ENCODE measurements at regions not wholly inside any gene's neighbourhood (a gene's known extent, or its start where the extent isn't known, plus 50 kb on each side); places are given as distances from the start of the nearest gene placed in this dataset.
"Not testable (repeated sequence)": the region's sequence is repeated elsewhere in the genome, so short reads cannot be mapped to it uniquely, and the experiment has no call there.

- no peak for DNase-seq
- no peak for ATAC-seq
- peaks cover 0 to 8% (median 0%) of the 10 kb centered on the region in 11 donors for H3K9me3 ChIP-seq
- H3K4me1 ChIP-seq: no peaks in the 10 kb centered on the region
- H3K4me3 ChIP-seq: no peak overlapping the region
- H3K27me3 ChIP-seq: no peaks in the 10 kb centered on the region
- TF ChIP-seq CTCF (IDR thresholded peaks at IDR 0.05): no peak
- no peak overlapping the region for H3K27ac ChIP-seq
- no peaks in the 10 kb centered on the region for H3K36me3 ChIP-seq
- intact Hi-C loops (cut with DNase I): no loop called here
Observed at GRCh38 chr2:77578354-77578753, 56.2 kb upstream of the LRRTM4 start.

GRCh38 chr2:77579076-77579769 is 57.0 kb upstream of the LRRTM4 start:
- Histone ChIP-seq H3K36me3 (no peaks in the 10 kb centered on the region), H3K27me3 (no peaks in the 10 kb centered on the region), H3K9me3 (peaks cover 0 to 11% (median 0%) of the 10 kb centered on the region in 11 donors), H3K27ac (no peak overlapping the region), H3K4me1 (no peaks in the 10 kb centered on the region), H3K4me3 (no peak overlapping the region)
- DNase-seq: no peak
- 66 to 78% methylated on average over 3 of the region's 3 CpGs for WGBS, 2 donors
- intact Hi-C loops (cut with DNase I): no loop called here
- ATAC-seq: no peak
- TF ChIP-seq CTCF (IDR thresholded peaks at IDR 0.05): no peak

- H3K27ac ChIP-seq: no peak overlapping the region
- WGBS, 2 donors: 82 to 91% methylated on average over 3 of the region's 3 CpGs
- TF ChIP-seq CTCF (IDR thresholded peaks at IDR 0.05): no peak
- no peaks in the 10 kb centered on the region for H3K36me3 ChIP-seq
- H3K27me3 ChIP-seq: no peaks in the 10 kb centered on the region
- ATAC-seq (no peak), DNase-seq (no peak)
- peaks cover 0 to 15% (median 0%) of the 10 kb centered on the region in 11 donors for H3K9me3 ChIP-seq
- H3K4me1 ChIP-seq: no peaks in the 10 kb centered on the region
- H3K4me3 ChIP-seq: no peak overlapping the region
- intact Hi-C loops (cut with DNase I): no loop called here
Observed at GRCh38 chr2:77588438-77588837, 66.3 kb upstream of the LRRTM4 start.

- no peak overlapping the region for H3K4me3 ChIP-seq
- no peaks in the 10 kb centered on the region for H3K36me3 ChIP-seq
- intact Hi-C loops (cut with DNase I): no loop called here
- ATAC-seq (no peak), DNase-seq (no peak)
- H3K27ac ChIP-seq: no peak overlapping the region
- 95 to 97% methylated on average over 27 to 29 of the region's 29 CpGs for WGBS, 2 donors
- TF ChIP-seq CTCF (IDR thresholded peaks at IDR 0.05): no peak
- H3K27me3 ChIP-seq: no peaks in the 10 kb centered on the region
- peaks cover 0 to 11% (median 0%) of the 10 kb centered on the region in 11 donors for H3K9me3 ChIP-seq
- H3K4me1 ChIP-seq: no peaks in the 10 kb centered on the region
Observed at GRCh38 chr2:77590298-77590917, 68.2 kb upstream of the LRRTM4 start.

GRCh38 chr2:77592955-77593354 is 70.8 kb upstream of the LRRTM4 start:
- H3K27ac ChIP-seq; H3K4me3 ChIP-seq; H3K36me3 ChIP-seq; H3K27me3 ChIP-seq; ATAC-seq; H3K4me1 ChIP-seq; DNase-seq; intact Hi-C loops (cut with DNase I): not testable (repeated sequence)
- WGBS, 2 donors: 78% methylated on average over 16 to 24 of the region's 24 CpGs
- H3K9me3 ChIP-seq: peaks cover 0 to 11% (median 0%) of the 10 kb centered on the region in 11 donors
